Nephron progenitor cell (in vitro differentiated cells): ENCODE measurements at regions not wholly inside any gene's neighbourhood (a gene's known extent, or its start where the extent isn't known, plus 50 kb on each side); places are given as distances from the start of the nearest gene placed in this dataset.
A peak's percentile ranks its signal among the peaks of the same experiment; 100 is the strongest.

Experiments
- DNase-seq: peaks from one replicate; pipeline ENCODE4 v3.0.0; 2021
- H3K27ac Mint-ChIP-seq: 2 replicates; pipeline ENCODE4 v1.8.0; 2021; ENCODE audit warnings: mild to moderate bottlenecking, moderate library complexity, mixed read lengths
- H3K27me3 Mint-ChIP-seq: 2 replicates; pipeline ENCODE4 v1.8.0; 2021; ENCODE audit warnings: mild to moderate bottlenecking, low read depth, mixed read lengths; ENCODE audit not compliant: poor library complexity
- H3K36me3 Mint-ChIP-seq: 2 replicates; pipeline ENCODE4 v1.8.0; 2021; ENCODE audit warnings: low read depth, mixed read lengths
- H3K4me1 Mint-ChIP-seq: 2 replicates; pipeline ENCODE4 v1.8.0; 2021; ENCODE audit warnings: mixed read lengths
- H3K4me3 Mint-ChIP-seq: 2 replicates; pipeline ENCODE4 v1.8.0; 2021; ENCODE audit warnings: mild to moderate bottlenecking, moderate library complexity, mixed read lengths
- H3K9me3 Mint-ChIP-seq: 2 replicates; pipeline ENCODE4 v1.8.0; 2021; ENCODE audit warnings: mild to moderate bottlenecking, moderate library complexity, mixed read lengths
- CTCF ChIP-seq: fragments of 200-600 bp; sonication (generic); IDR thresholded peaks from 2 replicates; pipeline ENCODE4 v1.5.0; 2021; ENCODE audit warnings: antibody characterized with exemption

- Mint-ChIP-seq H3K27me3 (no peaks in the 10 kb centered on the region), H3K9me3 (no peaks in the 10 kb centered on the region), H3K4me1 (peaks cover 36% of the 10 kb centered on the region), H3K27ac (peak overlapping the region; percentile 85), H3K36me3 (no peaks in the 10 kb centered on the region), H3K4me3 (no peak overlapping the region)
- DNase-seq, result peak; percentile 41
- TF ChIP-seq CTCF, result no peak
Observed at GRCh38 chr4:123750044-123750443, 353.4 kb downstream of the SPRY1 start.

- no peak overlapping the region for H3K27ac Mint-ChIP-seq
- no peak for DNase-seq
- peaks cover 6% of the 10 kb centered on the region for H3K36me3 Mint-ChIP-seq
- H3K27me3 Mint-ChIP-seq, result no peaks in the 10 kb centered on the region
- no peak for TF ChIP-seq CTCF
- H3K9me3 Mint-ChIP-seq, result peaks cover 7% of the 10 kb centered on the region
- H3K4me3 Mint-ChIP-seq, result no peak overlapping the region
- peaks cover under 1% of the 10 kb centered on the region for H3K4me1 Mint-ChIP-seq
Observed at GRCh38 chr4:123755655-123756054, 359.1 kb downstream of the SPRY1 start.

- Mint-ChIP-seq H3K9me3 (peaks cover 42% of the 10 kb centered on the region), H3K4me3 (no peak overlapping the region), H3K4me1 (peaks cover 1% of the 10 kb centered on the region), H3K27ac (no peak overlapping the region), H3K36me3 (peaks cover 38% of the 10 kb centered on the region), H3K27me3 (peaks cover 3% of the 10 kb centered on the region)
- no peak for DNase-seq
- TF ChIP-seq CTCF, result no peak
Observed at GRCh38 chr4:123767806-123768205, 371.2 kb downstream of the SPRY1 start.

- H3K9me3 Mint-ChIP-seq, result peaks cover 49% of the 10 kb centered on the region
- H3K36me3 Mint-ChIP-seq, result peaks cover 45% of the 10 kb centered on the region
- DNase-seq, result no peak
- peaks cover 3% of the 10 kb centered on the region for H3K27me3 Mint-ChIP-seq
- no peak overlapping the region for H3K4me3 Mint-ChIP-seq
- TF ChIP-seq CTCF, result no peak
- H3K4me1 Mint-ChIP-seq, result peaks cover 4% of the 10 kb centered on the region
- H3K27ac Mint-ChIP-seq, result peak overlapping the region; percentile 14
Observed at GRCh38 chr4:123770884-123771283, 374.3 kb downstream of the SPRY1 start.

GRCh38 chr4:123776267-123776666 lies 379.7 kb downstream of the SPRY1 start:
- Mint-ChIP-seq H3K27ac (no peak overlapping the region), H3K27me3 (no peaks in the 10 kb centered on the region)

More at GRCh38 chr4:123776267-123776666, 379.7 kb downstream of the SPRY1 start:
- Mint-ChIP-seq H3K4me1 (peaks cover 4% of the 10 kb centered on the region), H3K36me3 (peaks cover 32% of the 10 kb centered on the region), H3K9me3 (peaks cover 56% of the 10 kb centered on the region), H3K4me3 (no peak overlapping the region)
- no peak for DNase-seq
- TF ChIP-seq CTCF, result no peak
